HG03280 (cell line): ENCODE measurements at regions not wholly inside any gene's neighbourhood (a gene's known extent, or its start where the extent isn't known, plus 50 kb on each side); places are given as distances from the start of the nearest gene placed in this dataset.

Experiments used
- ATAC-seq: cut with Tn5 transposase; IDR thresholded peaks from one replicate; pipeline ENCODE4 v1.9.1; 2021; ENCODE audit warnings: mild to moderate bottlenecking, moderate library complexity; ENCODE audit not compliant: unreplicated experiment

DNA sequence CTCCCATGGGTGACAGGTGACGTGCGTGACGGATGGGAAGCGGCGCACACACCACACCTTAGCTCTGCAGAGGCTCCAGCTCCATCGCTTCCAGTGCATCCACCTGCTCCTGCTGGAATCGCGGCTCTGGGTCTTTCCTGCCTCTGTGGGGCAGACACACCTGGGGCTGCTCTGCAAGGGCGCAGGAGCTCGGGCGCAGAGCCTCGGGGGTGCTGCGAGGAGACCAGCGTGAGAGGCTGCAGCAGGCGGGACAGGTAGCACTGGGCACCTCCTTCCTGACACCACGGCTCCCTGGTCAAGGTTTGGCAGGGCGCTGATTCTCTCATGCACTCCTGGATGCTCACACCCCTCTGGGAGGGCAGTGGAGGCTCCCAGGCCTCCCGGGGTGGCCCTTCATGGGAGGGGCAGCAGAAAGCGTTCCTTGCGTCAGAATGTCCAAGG lies 1494.3 kb downstream of the BRD1 start:
- no peak for ATAC-seq

DNA sequence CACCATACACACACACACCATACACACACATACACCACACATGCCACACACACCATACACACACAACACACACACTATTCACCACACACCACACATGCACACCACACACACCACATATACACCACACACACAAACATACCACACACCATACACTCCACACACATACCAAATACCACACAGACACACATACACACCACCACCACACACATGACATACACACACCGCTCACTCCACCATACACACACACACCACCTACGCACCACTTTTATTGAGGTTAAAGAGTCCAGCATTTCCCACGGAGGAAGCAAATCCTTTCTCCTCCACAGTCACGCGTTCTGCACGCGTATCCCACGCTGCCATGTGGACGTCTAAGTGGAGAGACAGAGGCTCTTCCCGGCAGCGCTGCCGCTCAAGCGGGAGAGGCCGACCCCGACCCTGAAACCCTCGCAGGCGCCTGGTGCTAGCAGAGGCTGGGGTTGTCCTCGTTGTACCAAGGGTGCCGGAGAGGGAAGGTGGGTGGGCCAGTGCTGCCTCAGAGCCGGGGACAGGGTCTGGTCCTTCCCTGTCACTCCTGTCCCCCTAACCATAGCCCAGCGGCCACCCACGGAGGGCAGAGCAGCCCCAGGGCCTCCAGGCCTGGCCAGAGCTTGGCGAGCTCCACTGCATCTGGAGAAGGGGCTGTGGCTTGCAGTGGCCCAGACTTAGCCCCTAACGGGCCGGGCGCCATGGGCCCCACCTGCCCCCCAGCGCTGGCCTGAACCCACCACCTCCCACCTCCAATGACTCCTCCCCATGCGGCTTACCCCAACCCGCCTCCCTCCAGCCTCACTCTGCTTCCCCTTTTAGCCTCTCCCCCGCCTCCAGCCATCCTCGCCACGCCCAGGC lies 1495.0 kb downstream of the BRD1 start:
- ATAC-seq: no peak

DNA sequence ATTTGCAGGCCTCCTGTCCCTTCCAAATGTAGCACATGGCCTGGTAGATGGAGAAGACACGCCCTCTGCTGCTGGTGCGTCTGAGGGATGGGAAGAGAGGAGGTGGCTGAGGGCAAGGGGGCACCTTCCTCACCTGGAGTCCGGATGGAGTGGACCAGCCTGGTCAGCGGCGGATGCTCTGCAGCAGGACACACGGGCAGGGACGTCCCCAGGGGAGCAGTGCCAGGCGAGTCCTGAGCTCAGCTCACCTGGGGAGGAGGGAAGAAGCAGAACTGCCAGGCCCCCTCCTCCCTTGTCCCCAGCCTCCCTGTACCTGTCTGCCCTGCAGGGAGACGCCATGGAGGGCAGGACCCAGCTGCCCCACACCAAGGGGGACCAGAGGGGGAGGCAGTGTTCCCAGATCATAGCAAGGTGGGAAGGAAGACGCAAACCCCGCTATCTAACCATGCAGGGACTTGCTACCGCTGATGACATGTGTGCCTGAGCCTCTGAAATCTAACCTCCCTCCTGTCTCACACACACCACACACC lies 1495.9 kb downstream of the BRD1 start:
- ATAC-seq: no peak

DNA sequence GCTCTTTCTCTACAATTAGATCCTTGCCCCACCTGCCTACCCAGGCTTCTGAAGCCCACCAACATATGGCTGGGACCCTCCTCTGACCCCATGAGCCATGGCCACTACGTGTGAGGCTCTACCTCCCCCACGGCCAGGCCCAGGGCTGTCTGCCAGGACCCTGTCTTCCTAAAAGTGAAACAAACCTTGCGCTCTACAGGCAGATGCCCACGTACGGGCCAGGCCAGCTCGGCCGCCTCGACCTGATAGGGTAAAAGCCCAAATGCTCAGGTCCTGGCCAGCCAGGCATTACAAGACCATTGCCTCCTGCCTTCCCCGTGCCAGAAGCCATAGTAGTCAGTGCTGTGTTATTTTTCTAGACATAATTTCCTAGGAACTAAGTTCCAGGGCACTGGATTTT lies 1496.4 kb downstream of the BRD1 start:
- no peak for ATAC-seq

DNA sequence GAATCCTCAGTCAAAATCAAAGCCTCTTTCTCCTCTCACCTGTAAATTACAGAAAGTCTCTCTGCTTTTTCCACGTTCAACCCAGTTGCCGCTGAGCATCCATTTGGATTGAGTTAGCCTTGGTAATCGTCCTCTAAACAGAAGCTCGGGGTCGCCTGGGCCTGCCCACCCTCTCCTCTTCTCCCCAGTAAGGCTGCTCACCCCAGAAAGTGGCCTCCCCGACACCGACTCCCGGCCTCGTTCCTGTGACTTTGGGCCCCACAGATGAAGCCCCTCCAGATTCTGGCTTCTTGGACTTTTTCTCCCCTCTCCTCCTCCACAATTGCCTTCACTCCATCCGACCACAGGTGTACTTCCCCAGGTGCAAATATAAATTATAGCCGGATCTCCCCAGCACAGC lies 1500.0 kb downstream of the BRD1 start:
- no peak for ATAC-seq

DNA sequence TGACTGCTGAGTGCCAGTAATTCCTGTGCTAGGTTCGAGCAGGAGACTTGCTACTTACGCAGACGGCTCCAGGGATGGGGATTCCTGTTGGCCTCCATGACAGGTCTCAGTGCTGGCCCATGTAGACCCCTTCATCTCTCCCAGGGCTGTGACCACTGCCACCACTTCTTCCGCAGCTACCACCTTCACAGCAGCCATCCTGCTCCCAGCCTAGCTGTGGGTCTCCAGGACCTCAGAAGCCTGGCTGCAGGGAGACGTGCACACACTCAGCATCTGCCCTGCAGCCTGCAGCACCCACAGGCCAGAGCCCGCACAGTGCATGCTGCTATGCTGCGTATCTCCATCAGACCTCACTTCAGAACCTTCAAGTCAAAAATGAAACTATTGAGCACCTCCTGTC lies 1503.9 kb downstream of the BRD1 start:
- ATAC-seq: no peak

DNA sequence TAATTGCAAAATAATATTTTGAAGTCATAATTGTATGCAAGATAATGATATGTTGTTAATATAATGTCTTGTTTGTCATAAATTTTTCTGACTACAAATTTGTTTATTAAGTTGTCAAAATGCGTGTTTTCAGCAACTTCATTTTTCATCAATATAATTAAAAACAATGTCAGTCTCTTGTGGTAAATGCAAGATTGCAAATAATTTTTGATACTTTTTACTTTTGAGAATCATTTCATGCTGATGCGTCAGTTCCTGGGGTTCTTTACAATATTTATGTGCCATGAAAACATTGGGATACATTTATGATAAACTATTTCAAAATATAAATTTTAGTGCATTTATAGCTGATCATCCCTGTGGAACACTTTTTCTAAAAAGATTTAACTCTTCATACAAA lies 1504.8 kb downstream of the BRD1 start:
- ATAC-seq: no peak

DNA sequence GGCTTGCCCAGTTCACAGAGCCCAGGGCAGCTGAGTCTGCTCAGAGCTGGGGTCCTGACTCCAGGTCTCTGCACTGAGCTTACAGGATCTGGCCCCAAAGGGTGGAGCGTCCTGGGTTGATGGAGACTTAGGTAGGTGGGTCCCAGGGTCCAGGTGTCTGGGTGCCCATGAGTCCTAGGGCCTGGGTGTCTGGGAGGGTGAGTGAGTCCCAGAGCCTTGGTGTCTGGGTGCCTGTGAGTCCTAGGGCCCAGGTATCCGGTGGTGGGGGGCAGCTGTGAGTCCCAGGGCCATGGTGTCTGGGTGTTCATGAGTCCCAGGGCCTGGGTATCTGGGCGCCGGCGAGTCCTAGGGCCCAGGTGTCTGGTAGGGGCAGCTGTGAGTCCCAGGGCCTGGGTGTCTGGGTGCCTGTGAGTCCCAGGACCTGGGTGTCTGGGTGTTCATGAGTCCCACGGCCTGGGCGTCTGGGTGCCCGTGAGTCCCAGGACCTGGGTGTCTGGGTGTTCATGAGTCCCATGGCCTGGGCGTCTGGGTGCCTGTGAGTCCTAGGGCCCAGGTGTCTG lies 1505.6 kb downstream of the BRD1 start:
- no peak for ATAC-seq

DNA sequence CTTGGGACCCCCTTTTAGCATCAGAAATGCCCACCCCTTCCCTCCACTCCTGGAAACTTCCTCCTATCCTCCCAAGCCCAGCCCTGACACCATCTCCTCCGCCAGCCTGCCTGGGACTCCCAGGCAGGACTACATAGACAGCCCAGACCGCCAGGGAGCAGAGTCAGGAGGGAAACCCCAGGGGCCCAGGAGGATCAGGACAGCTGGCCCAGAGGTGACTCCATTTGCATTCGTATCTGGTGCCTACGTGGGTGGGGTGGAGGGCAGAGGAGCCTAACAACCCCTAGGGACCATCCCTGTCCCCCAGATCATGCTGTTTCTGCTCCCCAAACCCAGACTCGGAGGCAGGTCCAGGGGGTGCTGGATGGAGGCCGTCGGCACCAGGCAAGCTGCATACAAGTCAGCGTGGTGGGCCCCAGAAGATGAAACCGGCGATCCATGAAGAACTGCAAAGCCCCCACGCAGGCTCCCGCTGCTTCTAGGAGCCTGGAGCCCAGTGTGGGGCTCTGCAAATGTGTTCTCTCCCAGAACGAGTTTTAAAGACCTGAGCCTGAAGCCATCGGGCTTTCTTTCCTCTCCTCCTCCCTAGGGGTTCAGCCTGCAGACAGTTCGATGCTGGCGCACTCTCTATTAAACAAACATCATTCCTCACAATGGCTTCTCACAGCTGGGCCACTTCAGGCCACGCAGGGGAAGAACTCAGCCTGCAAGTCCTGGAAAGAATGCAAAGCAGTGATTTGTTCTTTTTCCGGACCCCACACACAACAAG lies 1506.8 kb downstream of the BRD1 start:
- no peak for ATAC-seq

DNA sequence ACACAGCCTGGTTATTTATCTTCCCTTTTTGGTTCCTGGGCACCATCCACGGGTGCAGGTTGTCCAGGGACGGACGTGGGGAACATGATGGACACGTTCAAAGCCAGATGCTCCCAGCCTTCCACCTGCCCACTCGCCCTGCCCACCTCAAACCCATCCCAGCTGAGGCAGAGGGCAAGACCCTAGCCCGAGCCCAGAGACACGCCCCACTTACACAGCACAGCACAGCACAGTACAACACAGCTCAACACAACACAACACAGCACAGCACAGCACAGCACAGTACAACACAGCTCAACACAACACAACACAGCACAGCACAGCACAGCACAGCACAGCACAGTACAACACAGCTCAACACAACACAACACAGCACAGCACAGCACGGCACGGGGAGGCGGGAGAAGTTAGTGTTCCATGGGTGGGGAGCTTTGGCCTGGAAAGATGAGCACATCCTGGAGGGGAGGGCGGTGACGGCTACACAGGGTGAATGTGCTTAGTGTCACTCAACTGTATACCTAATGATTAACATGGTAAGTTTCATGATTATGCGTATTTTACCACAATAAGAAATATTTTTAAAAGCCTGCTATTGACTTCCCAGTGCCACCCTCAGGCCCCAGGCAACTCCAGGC lies 1507.5 kb downstream of the BRD1 start:
- ATAC-seq: no peak

DNA sequence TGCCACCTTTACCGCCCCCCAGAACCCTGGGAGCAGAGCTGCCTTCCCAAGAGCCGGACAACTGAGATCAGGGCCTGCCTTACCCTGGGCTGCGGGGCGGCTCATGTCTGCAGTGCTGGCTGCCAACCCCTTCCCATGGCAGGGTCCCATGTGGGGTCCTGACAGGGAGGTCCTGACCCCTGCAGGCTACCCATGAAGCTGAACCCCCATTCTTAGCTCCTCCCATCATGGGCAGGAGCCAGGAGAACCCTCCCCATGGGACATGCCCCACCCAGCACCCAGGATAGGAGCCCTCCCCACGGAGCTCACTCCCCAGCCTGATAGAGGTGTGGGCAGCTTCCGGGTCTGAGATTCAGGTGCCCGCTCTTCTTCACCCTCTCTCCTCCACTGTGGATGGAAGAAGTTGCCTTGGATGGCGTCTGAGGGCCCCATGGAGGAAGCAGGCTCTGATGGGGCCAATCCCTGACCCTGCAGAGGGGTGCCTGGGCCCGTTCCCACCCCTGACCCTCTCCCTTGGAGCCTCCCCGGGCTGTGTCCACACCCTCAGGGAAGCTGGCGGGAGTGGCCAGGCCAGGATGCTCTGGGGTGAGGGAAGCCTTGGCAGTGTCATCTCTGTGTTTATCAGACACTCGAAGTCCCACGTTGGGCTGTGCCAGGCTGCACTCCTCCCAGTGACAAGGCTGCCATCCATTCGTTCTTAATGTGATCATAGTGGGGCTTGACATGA lies 1508.2 kb downstream of the BRD1 start:
- ATAC-seq: no peak

DNA sequence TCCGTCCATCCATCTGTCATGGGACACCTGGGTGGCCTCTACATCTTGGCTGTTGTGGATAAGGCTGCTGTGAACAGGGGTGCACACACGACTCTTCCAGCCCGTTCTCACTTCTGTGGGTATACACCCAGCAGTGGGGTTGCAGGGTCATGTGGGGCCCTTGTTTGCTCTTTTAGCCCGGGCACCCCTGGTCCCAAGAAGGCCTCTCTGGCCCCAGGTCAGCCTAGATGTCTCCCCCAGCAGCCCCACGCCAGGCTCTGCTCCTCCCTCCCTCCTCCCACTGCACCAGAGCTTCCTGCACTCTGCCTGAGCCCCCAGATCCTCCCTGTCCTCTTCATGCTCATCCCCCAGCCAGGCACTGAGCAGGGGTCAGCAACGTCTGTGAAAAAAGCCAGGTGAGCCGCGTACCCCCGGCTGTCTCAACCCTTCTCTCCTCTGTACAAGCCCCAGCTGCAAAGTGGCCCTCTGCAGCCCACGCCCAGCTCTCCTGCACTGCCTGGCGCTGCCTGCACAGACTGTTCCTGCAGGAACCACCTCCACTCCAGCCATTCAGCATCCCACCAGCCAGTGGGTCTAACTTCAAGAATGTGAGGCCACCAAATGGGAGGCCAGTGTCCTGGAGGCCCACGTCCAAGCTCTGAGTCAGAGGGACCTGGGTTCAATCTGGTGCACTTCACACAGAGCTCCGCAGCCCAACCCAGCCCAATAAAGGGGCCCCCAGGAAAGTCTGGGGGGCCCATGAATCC lies 1508.9 kb downstream of the BRD1 start:
- no peak for ATAC-seq

DNA sequence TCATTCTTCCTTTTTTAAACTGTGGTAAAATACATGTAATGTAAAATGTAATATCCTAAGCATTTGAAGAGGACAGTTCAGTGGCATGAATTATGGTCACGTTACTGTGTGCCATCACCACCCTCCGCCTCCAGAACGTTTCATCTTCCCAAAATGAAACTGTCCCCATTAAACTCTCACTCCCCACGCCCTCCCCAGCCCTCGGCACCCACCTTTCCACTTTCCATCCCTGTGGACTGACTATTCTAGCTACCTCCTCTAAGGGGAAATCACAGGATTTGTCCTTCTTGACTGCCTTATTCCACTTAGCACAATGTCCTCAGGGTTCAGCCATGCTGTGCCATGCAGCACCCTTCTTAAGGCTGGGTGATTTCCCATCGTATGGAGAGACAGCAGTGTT lies 1509.5 kb downstream of the BRD1 start:
- no peak for ATAC-seq

DNA sequence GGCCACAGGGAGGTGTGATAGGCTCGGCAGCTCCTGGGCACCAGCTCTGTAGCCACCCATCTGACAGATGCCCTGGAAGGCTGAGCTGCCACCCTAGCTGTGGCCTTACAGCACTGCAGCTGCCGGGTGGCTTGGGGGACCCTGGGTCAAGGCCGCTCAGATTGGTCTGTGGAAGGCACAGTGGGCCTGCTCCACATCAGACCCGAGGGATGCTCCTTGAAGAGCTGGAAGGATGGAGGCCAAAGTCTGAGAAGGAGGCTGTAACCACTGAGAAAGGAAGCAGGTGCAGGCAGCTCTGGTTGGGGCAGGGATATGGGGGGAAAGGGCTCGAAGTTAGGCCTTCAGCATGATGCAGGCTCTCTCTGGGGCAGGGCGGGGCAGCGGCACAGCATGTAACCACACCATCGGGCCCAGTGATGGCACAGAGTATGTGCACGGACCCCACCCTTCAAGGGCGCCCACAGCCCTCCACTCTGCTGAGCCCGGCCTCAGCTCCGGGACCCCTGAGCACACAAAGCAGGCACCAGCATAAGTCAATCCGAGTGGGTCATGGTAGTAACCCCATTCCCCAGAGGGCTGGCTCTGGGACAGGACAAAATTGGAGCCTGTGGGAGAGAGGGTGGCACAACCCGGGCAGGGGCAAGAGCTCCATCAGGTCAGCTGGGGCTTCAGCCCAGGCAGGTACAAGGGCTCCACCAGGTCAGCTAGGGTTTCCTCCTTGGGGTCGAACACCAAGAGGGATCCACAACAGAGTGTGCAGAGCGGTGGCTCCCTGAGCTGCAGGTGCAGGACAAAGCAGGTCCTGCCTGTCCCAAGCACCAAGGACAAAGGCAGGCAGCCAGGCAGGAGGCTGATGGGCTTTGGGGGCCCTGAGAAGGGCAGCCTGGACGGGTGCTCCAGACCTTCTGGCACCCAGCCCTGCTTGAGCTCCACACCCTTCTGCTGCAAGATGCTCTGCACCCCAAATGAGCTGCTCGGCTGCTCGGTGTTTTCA lies 1511.1 kb downstream of the BRD1 start:
- ATAC-seq: no peak

DNA sequence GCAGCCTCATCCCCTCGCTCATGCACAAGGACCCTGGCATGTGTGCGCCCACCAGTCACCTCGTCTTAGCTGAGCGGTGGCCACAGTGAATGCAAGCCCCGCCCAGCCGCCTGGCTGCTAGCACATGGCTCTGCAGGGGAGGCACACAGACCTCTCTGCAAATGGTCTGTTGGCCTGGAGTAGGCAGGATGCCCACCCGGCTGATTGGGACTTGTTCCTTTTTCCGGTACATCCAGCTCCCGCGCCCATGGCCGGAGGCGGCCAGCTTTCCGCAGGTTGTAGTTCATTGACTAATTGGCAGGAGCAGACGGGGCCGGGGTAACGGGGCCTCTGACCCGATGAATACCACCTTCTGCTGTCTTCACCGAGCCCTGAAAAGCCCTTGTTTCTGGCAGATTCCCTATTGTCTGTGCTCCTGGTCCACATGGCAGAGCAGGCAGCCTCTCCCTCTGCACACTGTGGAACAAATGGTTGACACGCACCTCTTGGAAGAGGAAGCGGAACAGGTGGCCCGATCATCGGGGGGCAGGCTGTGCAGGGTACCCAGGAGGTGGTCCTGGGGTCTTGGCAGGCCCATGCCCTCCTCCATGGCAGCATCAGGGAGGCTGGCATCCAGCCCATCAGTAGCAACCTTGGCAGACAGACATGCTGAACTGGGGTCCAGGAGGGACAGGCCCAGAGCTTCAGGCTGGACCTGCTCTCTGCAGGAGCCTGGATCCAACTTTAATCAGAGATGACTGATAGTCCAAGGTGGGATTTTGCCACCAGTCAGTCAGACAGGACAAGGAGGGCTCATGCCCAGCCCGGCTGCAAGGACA lies 1512.0 kb downstream of the BRD1 start:
- no peak for ATAC-seq

DNA sequence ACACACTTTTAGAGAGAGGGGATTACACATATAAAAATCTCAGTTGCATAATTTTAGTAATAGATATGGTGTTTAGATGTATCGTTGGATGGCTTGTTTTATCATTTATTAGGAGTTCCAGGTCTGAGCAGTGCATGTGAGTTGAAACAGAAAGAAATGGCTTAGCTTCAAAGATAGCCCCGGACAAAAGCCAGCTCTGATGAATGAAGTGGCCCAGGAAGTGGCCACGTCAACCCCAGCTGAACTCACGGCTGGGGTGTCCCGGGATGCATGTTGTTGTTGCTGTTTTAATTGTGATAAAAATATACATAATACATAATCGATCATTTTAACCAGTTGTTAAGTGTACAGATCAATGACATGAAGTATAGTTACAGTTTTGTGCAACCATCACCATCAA lies 1513.6 kb downstream of the BRD1 start:
- ATAC-seq: no peak

DNA sequence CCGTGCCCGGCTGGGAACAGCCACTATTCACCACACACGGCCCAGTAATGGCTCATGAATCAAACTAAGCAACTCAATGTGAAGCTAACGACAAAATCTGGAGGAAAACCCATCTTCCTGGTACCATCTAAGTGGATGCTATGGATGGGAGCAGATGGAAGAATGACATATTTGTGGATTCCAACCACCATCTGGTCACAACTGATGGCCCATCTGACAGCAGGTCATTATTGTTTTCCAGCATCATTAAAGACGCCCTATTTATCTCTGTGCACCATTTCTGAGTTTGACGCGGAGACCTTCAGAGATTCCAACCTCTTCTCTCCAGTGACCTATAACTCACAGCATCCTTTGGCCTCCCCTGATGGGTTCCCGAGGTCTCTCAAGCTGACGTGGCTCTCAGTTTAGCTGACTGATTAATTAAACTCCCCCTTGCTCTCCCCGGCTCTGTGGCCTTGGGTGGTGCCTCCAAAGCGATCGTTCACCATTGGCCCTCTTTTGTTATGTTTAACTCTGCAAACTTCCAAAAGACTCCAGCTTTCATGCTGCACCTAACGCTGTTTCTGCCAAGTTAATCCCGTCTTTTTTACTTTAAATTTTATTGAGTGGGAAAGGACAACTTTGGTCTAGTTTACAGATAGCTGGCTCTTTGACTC lies 1514.4 kb downstream of the BRD1 start:
- no peak for ATAC-seq
